ENCODE measurements at regions not wholly inside any gene's neighbourhood (a gene's known extent, or its start where the extent isn't known, plus 50 kb on each side); places are given as distances from the start of the nearest gene placed in this dataset.
"Not testable (repeated sequence)": the region's sequence is repeated elsewhere in the genome, so short reads cannot be mapped to it uniquely, and the experiment has no call there.

GRCh38 chr3:170650557-170650956, 64.7 kb upstream of the SLC7A14 start:
- H2BK5ac ChIP-seq (ENCODE audit: low read depth, low read length); H2BK15ac ChIP-seq (ENCODE audit: low read length); H4K8ac ChIP-seq (ENCODE audit: extremely low read depth, insufficient read depth, low read length); H3K9ac ChIP-seq (replicated peaks in 1 of 4; ENCODE audit: extremely low read depth in 1 of 4, low read depth in 3 of 4, low read length in 3 of 4); FAIRE-seq; H3K9me3 ChIP-seq (ENCODE audit: insufficient read depth in 2 of 2, low read depth in 1 of 2, low read length in 1 of 2); DNase-seq (ENCODE audit: low read depth in 1 of 2, low spot score in 2 of 2); H3K27me3 ChIP-seq (replicated peaks in 1 of 4; ENCODE audit: control insufficient read depth in 3 of 4, extremely low read depth in 1 of 4, insufficient read depth in 3 of 4, low read length in 3 of 4); H3K4me3 ChIP-seq (ENCODE audit: extremely low read depth in 1 of 4, insufficient read depth in 2 of 4, low read depth in 3 of 4, low read length in 4 of 4); H3K79me2 ChIP-seq (ENCODE audit: control insufficient read depth in 1 of 2, insufficient read depth in 2 of 2, low read length in 2 of 2); H4K20me1 ChIP-seq (replicated peaks in 1 of 2; ENCODE audit: control insufficient read depth in 1 of 2, insufficient read depth in 2 of 2, low read length in 2 of 2); H2AFZ ChIP-seq (ENCODE audit: low read length); H3K4me1 ChIP-seq (replicated peaks in 1 of 4; ENCODE audit: control insufficient read depth in 3 of 4, insufficient read depth in 4 of 4, low read length in 3 of 4); H3K27ac ChIP-seq (ENCODE audit: low read depth, low read length); H2BK120ac ChIP-seq (replicated peaks; ENCODE audit: low read depth, low read length); H3K23me2 ChIP-seq (ENCODE audit: low read depth, low read length); H4K91ac ChIP-seq (replicated peaks; ENCODE audit: insufficient read length, low read length); H2BK20ac ChIP-seq (ENCODE audit: low read length); H3K14ac ChIP-seq (ENCODE audit: insufficient read length); H3K18ac ChIP-seq (ENCODE audit: extremely low read depth, low read length); H3K56ac ChIP-seq (replicated peaks; ENCODE audit: insufficient read length, low read depth, low read length); H3K36me3 ChIP-seq (ENCODE audit: control insufficient read depth in 2 of 4, insufficient read depth in 4 of 4, low read length in 3 of 4); H3K4me2 ChIP-seq (ENCODE audit: insufficient read depth in 1 of 2, low read depth in 2 of 2, low read length in 2 of 2); H2AK5ac ChIP-seq (ENCODE audit: low read depth, low read length); POLR2A ChIA-PET (ENCODE audit: partially characterized antibody); H3K23ac ChIP-seq (ENCODE audit: insufficient read length); H3K4ac ChIP-seq (replicated peaks; ENCODE audit: insufficient read length, low read depth, low read length); H4K5ac ChIP-seq (ENCODE audit: insufficient read length, low read depth, low read length); H2BK12ac ChIP-seq (ENCODE audit: low read depth, low read length); H3K79me1 ChIP-seq (ENCODE audit: low read depth, low read length): not testable (repeated sequence)
- CTCF ChIA-PET (ENCODE audit: partially characterized antibody) = interaction anchor here (1.6 kb wide), 1 partner anchor 161 kb away, joined by 5 read pairs; no protein-coding TSS in a partner anchor
- 81% methylated on average over 5 of the region's 5 CpGs; no CpG with 5 or more reads in 1 of the 2 experiments for WGBS, 2 experiments (ENCODE audit: extremely low coverage in 1 of 2, insufficient coverage in 1 of 2, insufficient read length in 1 of 2, insufficient replicate concordance in 2 of 2, low coverage in 1 of 2, low lambda C conversion rate in 2 of 2, missing lambda C conversion rate in 1 of 2)
